DMS79 treated with DMSO at 0.1 percent for 48 hours (cell line): ENCODE measurements at regions not wholly inside any gene's neighbourhood (a gene's known extent, or its start where the extent isn't known, plus 50 kb on each side); places are given as distances from the start of the nearest gene placed in this dataset.
"Not testable (repeated sequence)": the region's sequence is repeated elsewhere in the genome, so short reads cannot be mapped to it uniquely, and the experiment has no call there.

Experiments used
- DNase-seq: peaks from one replicate; lab custom pipeline; 2025; lab: John Stamatoyannopoulos, UW

DNA sequence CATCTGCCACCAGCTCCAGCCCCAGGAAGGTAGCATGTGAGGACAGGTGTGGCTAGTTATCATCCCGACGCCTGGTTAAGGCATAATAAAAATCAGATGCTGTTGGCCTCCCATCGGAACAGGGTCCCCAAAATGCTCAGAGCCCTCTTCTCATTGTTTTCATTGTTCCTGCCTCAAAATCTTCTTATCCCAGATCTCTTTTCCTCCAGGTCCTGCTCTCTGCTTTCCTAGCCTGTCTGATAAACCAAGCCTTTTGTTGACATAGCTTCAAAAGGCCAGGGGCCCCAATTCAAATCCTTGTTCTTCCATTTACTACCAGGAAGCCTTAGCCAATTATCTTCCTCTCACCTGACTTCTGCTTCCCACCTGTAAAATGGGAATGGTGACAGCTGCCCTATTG lies 130.1 kb upstream of the ADRA1B start:
- DNase-seq, result no peak

GRCh38 chr5:159786901-159787691 lies 129.2 kb upstream of the ADRA1B start:
- DNase-seq, result no peak

GRCh38 chr5:159787837-159788236 lies 128.4 kb upstream of the ADRA1B start:
- DNase-seq, result no peak

DNA sequence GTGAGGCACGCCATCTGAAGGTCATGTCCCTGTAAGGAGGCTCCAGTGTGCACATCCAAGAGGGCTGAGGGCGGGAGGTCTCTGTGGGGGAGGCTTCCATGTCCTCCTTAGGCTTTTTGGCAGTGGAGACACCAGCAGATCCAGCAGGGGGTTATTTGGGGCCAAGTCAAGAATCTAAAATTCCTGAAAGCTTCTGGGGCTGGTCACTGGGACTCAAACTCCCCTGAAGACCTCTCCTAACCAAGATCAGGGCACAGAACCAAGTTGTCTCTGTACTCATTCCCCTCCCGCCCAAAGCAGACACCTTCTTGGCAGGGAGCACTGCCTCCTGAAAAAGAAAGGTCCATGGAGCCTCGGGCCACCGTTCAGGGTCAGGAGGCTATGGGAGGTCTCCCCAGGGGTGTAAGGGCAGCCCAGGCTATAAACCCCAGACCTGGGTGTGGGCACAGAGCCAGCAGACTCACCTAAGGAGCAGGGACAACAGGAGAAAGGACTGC lies 127.4 kb upstream of the ADRA1B start:
- DNase-seq, result no peak

- DNase-seq, result no peak
Observed at GRCh38 chr5:159792180-159792579, 124.1 kb upstream of the ADRA1B start.

DNA sequence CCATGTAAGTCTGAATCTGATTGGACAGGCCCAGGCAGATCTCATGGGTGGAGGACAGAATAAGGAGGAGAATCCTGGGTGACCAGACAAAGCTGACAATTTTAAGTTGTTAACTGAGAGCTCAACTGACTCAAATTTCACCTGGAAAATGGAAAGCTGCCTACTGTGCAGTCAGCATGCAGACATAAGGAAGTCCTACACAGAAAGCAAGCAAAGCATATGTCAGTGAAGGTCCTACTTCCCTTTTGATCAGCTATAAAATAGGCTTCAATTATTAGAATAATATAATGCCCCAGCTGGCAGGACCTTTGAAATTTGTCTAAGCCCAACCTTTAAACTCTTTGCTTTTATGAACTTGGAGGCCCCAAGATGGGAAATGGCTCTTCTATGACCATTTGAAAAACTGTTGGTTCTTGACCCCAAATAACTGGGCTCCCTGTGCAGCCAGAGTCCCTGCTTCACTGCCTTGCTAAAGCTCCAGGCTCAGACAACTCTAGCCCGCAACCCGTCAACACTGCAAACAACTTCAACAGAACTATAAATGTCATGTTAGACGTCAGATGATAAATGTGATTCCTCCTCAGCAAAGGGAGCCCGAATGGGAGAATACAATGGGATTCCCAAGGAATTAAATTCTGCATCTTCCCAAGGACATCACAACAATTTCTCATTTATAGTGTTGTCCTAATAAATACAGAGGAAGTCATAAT lies 118.9 kb upstream of the ADRA1B start:
- no peak for DNase-seq

DNA sequence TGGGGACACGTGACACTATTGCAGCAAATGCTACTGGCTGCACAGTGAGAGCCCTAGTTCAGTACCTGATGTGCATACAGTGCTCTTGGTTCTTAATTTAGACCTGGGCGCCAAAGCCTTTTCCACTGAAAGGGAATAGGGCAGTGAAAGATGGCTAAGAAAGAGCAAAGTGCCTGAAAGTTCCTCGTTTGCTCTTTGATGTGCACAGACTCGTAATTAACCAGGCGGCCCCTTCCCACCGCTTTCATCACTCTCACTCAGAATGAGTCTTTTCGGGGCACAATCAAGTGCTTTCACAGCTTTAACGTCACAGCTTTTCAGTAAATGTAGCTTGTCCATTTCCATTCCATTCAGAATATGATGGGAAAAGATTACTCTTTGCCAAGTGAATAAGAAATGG lies 116.6 kb upstream of the ADRA1B start:
- DNase-seq, result no peak

DNA sequence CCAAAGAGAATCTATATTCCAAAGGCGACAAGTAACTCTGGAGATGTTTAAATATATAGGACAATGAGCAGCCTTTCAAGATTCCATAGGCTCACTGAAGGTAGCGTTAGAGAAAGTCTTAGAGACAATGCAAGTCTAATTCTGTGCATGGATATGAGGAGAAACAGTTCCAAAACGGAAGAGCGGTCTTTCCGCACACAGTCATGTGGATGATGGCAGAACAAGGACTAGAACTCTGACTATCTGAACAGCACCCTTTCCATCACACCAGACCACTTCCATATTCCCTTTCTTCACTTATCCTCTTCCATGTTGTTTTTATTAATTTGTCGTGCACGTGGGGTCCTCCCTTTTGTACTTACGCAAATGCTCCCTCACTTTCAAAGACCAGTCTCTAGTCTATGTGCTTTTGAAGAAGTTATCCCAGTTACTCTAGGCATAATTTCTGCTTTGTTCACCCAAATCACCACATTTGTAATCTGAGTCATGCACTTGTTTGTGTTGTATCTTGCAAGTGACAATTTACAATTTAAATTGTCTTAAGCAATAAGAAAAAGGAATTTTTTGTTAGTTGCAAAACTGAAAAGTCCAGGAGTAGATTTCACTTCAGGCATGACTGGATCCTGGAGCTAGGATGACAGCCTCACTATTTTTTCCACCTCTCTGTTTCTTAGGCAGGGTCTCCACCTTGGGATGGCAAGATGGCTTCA lies 116.0 kb upstream of the ADRA1B start:
- no peak for DNase-seq

- peak; percentile 0 for DNase-seq
Observed at GRCh38 chr5:159801303-159801702, 115.0 kb upstream of the ADRA1B start.

- no peak for DNase-seq
Observed at GRCh38 chr5:159802661-159803060, 113.6 kb upstream of the ADRA1B start.

DNA sequence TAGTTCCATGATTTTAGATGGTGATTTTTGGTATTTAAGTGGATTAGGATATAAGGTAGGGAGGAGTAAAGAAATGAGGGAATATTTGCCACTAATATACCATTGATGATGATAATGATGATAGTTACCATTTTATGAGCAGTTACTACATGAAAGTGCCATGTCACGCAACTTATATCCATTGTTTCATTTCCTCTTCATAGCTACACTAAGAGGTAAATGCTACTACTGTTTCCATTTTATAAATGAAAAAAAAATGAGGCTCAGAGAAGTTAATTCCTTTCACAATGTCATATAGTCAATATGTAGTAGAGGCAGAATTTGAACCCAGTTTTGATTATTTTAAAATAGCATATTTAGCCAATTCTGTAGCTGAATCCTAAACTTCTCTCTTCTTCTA lies 112.2 kb upstream of the ADRA1B start:
- DNase-seq, result no peak

DNA sequence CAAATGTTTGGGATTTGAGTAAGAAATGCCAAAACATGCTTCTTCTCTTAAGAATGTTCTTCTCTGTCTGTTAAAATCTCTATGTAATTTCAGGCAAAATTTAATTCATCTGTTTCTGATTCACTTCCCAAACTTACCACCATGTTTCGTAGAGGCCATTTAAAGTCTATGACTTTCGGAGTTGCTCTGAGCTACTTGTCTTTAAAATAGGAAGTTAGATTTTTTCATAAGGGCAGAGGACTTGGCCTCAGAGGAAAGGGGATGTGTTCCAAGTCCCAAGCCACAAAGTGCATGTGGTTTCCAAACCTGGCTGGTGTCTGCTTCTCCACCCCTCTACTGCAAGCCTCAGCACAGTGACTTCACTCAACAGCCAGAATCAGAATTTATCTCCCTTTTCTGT lies 111.3 kb upstream of the ADRA1B start:
- DNase-seq, result no peak

GRCh38 chr5:159807135-159807534 lies 109.1 kb upstream of the ADRA1B start:
- not testable (repeated sequence) for DNase-seq

- no peak for DNase-seq
Observed at GRCh38 chr5:159807586-159807985, 108.7 kb upstream of the ADRA1B start.

GRCh38 chr5:159811712-159812111 lies 104.6 kb upstream of the ADRA1B start:
- no peak for DNase-seq

GRCh38 chr5:159812759-159813158 lies 103.5 kb upstream of the ADRA1B start:
- not testable (repeated sequence) for DNase-seq

DNA sequence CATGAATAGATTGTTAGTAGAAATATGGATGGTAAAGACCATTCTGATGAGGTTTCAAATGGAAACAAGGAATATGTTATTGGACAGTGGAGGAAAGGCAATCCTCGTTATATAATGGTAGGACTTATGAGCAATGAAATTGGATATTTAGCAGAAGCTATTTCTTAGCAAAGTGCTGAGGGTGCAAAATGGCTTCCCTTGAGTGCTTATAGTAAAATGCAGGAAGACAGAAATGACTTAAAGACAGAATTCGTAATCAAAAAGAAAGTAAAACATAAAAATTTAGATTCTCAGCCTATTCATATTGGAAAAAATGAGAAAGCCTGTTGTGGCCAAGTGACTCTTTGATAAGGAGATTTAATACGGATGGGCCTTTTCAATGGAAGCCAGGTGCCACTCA lies 102.1 kb upstream of the ADRA1B start:
- DNase-seq, result no peak

DNA sequence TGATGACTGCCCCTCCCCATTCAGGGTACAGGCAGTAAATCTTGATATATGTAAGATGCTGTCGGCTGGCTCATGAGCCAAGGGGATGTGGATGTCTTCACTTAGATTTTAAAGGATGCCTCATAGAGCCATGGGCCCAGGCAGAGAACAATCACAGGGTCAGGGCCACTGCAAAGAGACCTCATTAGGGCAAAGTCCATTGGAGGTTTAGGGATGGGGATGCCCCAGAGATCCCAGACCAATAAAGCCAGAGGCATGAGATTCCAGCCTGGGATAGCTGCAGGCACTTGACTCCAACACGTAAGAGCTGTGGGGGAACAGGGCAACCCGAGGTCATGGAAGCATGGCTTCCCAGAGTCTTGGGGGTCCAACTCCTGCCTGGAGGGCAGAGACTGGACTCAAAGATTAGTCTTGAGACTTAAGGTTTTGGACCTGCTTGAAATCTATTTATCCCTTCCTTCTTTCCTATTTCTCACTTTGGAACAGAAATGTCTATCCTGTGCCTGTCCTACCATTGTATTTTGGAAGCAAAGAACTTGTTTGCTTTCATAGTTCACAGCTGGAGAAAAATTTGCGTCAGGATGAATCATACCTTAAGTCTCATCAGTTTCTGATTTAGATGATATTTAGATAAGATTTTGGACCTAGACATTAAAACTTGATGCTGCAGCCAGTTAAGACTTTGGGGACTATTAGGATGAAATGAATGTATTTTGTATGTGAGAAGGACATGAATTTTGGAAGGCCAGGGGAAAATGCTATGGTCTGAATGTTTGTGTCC lies 101.3 kb upstream of the ADRA1B start:
- DNase-seq, result no peak

- DNase-seq, result no peak
Observed at GRCh38 chr5:159817262-159818029, 98.8 kb upstream of the ADRA1B start.

DNA sequence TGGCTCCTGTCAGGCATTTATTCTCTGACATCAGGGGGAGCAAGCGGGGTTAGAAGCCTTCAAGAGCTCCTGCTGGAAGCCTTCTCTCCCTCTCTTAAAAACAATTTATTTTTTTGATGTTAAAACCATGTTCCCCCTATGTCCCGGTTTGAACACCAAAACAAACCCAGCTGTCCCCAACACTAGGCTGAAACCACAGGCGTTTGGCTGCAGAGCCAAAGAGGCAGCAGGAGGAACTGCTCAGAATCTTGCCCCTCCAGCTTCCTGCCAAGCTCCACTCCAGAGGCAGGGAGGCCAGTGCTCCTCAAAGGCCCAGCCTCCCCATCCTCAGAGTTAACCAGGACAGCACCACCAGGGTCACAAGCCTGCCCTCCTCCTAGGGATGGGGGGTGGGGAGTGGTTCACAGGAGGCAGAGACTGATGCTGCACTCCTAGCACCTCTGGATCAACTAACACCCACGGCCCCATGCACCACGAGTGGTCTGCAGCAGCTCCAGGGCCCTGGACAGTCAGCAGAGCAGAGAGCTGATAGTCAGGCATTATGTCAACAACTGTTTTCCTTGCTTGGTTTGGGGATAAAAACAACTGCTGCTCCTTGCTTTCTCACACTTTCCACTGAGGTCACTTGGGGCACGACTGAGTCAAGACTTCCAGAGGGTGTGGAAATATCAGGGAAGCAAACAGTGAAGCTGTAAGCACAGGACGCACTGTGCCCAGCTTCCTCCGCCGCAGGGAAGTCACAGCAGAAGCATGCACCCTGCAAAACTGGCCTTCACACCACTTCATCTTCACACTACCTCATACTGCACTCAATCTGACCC lies 96.5 kb upstream of the ADRA1B start:
- no peak for DNase-seq
